ENCODE measurements at regions not wholly inside any gene's neighbourhood (a gene's known extent, or its start where the extent isn't known, plus 50 kb on each side); places are given as distances from the start of the nearest gene placed in this dataset.
A peak's percentile ranks its signal among the peaks of the same experiment; 100 is the strongest.

DNA sequence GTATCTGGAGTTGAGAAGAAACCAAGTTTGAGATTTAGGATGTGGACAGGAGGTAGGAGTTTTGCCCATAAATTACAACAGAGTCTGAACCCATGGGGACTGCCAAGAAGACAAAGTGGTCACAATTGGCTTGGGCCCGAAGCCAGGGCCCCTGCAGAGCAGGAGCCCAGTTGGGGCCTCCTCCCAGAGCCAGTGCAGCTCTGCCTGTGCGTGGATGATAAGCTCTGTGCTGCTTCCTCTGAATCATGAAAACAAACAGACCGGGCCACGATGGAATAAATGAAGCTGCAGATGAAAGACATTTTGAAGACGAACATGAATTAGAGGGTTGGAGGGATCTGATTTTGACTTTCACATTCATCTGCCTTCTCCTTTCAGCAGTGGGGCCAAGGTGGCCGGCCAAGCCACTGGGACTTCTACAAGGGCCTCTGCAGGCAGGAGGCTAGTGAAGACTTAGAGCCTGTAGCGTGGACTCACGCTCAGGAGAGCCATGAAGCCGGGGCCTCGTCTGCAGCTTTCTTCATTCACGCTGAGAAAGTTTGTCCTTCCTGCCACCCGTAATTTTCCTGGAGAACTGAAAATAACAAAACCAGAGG lies 156.8 kb upstream of the LYZL1 start:
- no peak for FAIRE-seq
- DNase-seq (ENCODE audit: insufficient read length, low spot score): no peak

- DNase-seq (ENCODE audit: insufficient read length, low spot score): no peak
- FAIRE-seq: no peak
Observed at GRCh38 chr10:29132551-29133111, 156.2 kb upstream of the LYZL1 start.

- FAIRE-seq (no peak), DNase-seq (ENCODE audit: insufficient read length, low spot score) (no peak)
Observed at GRCh38 chr10:29135337-29135736, 153.5 kb upstream of the LYZL1 start.

- no peak for FAIRE-seq
- no peak for DNase-seq (ENCODE audit: insufficient read length, low spot score)
Observed at GRCh38 chr10:29136411-29136810, 152.5 kb upstream of the LYZL1 start.

- no peak for FAIRE-seq
- DNase-seq (ENCODE audit: insufficient read length, low spot score): no peak
Observed at GRCh38 chr10:29140151-29140550, 148.7 kb upstream of the LYZL1 start.

- no peak for FAIRE-seq
- peak; percentile 50 for DNase-seq (ENCODE audit: insufficient read length, low spot score)
Observed at GRCh38 chr10:29140991-29141390, 147.9 kb upstream of the LYZL1 start.

GRCh38 chr10:29141761-29142160 lies 147.1 kb upstream of the LYZL1 start:
- FAIRE-seq: no peak
- no peak for DNase-seq (ENCODE audit: insufficient read length, low spot score)

DNA sequence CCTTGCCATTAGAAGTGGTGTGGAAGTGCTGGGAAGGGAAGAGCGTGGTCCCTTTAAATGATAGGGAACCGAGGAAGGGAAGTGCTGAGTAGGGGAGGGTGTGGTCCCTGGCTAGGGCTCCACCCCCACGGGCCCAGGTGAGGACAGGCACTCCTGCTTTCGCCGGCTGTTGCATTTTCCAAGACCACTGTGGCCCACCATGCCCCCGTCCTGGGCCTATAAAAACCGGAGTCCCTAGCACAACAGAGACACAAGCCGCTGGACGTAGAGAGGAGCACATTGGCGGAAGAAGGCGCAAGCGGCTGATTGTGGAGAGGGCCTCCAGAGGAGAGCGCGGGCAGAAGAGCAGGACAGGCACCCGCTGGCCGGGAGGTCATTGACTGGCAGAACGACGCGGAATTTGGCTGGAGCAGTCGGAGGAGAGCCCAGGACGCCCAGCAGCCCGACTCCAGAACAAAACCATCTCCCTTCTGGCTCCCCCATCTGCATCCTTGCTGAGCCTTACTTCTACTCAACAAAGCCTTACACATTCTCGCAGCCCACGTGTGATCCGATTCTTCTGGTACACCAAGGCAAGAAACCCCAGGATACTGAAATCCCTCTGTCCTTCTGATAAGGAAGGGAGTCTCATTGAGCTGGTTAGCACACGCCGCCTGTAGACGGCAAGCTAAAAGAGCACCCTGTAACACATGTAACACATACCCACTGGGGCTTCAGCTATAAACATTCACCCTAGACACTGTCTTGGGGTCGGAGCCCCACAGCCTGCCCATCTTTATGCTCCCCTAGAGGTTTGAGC lies 146.2 kb upstream of the LYZL1 start:
- DNase-seq (ENCODE audit: insufficient read length, low spot score) (no peak), FAIRE-seq (no peak)

- DNase-seq (ENCODE audit: insufficient read length, low spot score) (no peak), FAIRE-seq (no peak)
Observed at GRCh38 chr10:29144126-29144525, 144.7 kb upstream of the LYZL1 start.

GRCh38 chr10:29146311-29147100 lies 142.4 kb upstream of the LYZL1 start:
- no peak for FAIRE-seq
- no peak for DNase-seq (ENCODE audit: insufficient read length, low spot score)

GRCh38 chr10:29150010-29150409 lies 138.9 kb upstream of the LYZL1 start:
- no peak for DNase-seq (ENCODE audit: insufficient read length, low spot score)
- FAIRE-seq: peak; percentile 26

- FAIRE-seq: no peak
- no peak for DNase-seq (ENCODE audit: insufficient read length, low spot score)
Observed at GRCh38 chr10:29151005-29151404, 137.9 kb upstream of the LYZL1 start.

GRCh38 chr10:29157321-29157720 lies 131.5 kb upstream of the LYZL1 start:
- DNase-seq (ENCODE audit: insufficient read length, low spot score): no peak
- FAIRE-seq: peak; percentile 23

DNA sequence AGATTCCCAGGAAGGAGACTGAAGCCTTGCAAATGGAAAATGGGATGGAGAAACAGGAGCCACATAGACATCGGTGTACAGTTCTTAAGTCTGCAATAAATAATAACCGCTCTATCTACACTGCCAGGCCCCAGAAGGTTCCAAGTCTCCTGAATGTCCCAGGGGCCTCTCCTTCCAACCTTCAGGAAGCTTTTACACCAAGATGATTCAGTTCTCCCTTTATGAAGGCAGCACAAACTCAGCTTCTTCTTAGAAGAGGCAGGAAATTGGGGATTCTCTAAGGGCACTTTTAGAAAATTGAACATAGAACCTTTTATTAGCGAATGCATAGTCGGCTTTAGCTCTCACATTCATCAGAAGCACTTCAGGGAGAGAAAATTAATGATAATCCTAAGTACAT lies 130.8 kb upstream of the LYZL1 start:
- no peak for FAIRE-seq
- no peak for DNase-seq (ENCODE audit: insufficient read length, low spot score)

- FAIRE-seq (peak; percentile 48), DNase-seq (ENCODE audit: insufficient read length, low spot score) (peak; percentile 60)
Observed at GRCh38 chr10:29160150-29160617, 128.7 kb upstream of the LYZL1 start.

DNA sequence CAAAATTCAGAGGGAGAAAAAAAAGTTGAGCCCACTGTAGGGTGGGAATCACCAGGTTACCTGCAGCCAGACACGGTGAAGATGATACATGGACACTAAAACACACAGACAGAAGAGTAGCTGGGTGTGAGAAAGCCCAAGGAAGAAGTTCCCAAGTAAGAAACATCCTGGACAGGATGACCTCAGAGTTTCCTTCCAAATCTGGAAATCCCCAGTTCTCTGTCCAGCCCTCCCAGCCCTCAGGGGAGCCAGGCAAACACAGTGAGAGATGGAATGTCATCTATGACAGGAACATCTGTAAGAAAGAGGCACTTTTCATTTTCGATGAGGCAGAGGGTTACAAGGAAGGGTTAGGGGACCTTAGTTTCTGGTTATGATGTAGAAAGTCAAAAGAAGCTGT lies 125.1 kb upstream of the LYZL1 start:
- DNase-seq (ENCODE audit: insufficient read length, low spot score): no peak
- FAIRE-seq: no peak

- no peak for DNase-seq (ENCODE audit: insufficient read length, low spot score)
- FAIRE-seq: no peak
Observed at GRCh38 chr10:29166713-29167112, 122.2 kb upstream of the LYZL1 start.

DNA sequence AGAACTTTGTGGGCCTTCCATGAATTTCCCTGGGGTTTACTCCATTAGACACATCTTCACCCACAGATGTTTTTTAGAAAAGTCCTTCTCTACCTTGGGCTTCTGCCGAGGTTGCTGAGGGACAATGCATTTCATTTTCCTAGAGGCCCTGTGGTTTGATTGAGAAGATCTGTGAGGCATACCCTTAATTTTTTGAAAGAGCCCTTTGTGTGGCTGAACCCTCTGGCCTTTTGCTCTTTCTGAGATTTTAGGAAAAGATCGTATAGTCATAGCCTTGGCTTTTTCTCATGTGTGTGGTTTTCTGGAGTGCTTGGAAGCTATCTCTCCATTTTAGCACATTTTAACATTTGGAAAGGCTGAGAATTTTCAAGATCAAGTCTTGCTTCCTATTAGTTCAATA lies 119.8 kb upstream of the LYZL1 start:
- DNase-seq (ENCODE audit: insufficient read length, low spot score) (no peak), FAIRE-seq (no peak)

GRCh38 chr10:29171717-29172116 lies 117.2 kb upstream of the LYZL1 start:
- DNase-seq (ENCODE audit: insufficient read length, low spot score) (no peak), FAIRE-seq (no peak)

- DNase-seq (ENCODE audit: insufficient read length, low spot score): no peak
- no peak for FAIRE-seq
Observed at GRCh38 chr10:29174389-29174788, 114.5 kb upstream of the LYZL1 start.

All from HTR-8/SVneo (cell line).